Suppressor macrophage treated with lipopolysaccharide for 4 hours (primary cell): ENCODE measurements at regions not wholly inside any gene's neighbourhood (a gene's known extent, or its start where the extent isn't known, plus 50 kb on each side); places are given as distances from the start of the nearest gene placed in this dataset.

ENCODE experiments used
- DNase-seq: peaks from one replicate; pipeline ENCODE4 v3.0.0-alpha.2; 2020

GRCh38 chr1:87834151-87834550 is 505.5 kb downstream of the LMO4 start:
- DNase-seq = no peak

DNA sequence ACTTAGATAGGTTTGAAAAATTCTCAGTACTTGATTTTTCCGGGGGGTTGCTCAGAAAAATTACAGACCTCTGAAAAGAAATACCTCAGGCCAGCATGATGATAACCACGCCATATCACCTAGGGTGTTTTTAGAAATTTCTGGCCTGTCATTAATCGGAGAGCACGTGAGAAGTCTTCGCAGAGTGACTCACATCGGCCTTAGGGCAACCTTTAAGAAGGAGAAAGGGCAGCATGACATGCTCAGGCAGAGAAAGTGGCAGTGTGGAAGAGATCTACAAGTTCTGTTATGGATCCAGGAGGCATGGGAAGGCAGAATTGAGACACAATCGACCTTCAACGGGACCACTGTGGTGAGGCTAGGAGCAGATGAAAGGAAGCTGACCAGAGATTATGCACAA is 506.3 kb downstream of the LMO4 start:
- DNase-seq = no peak

GRCh38 chr1:87840767-87841166 is 512.1 kb downstream of the LMO4 start:
- DNase-seq = no peak

- no peak for DNase-seq
Measured at GRCh38 chr1:87841332-87841731, 512.7 kb downstream of the LMO4 start.

- DNase-seq = no peak
Measured at GRCh38 chr1:87842156-87842555, 513.5 kb downstream of the LMO4 start.

DNA sequence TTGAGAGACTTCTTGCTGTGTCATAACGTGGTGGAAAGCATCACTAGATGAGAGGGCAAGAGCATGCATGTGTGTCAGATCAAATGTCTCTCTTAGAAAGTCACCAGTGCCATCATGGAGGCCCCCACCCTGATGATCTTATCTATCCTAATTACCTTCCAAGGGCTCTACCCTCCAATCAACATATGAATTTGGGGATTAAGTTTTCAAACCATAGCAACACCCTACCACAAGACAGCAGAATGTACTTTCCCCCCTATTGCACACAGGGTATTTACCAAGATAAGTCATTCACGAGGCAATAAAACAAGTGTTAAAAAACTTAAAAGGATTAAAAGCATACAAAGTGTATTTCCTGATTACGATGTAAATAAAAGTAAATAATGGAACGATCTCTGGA is 515.6 kb downstream of the LMO4 start:
- no peak for DNase-seq

GRCh38 chr1:87851490-87851889 is 522.8 kb downstream of the LMO4 start:
- DNase-seq = no peak

DNA sequence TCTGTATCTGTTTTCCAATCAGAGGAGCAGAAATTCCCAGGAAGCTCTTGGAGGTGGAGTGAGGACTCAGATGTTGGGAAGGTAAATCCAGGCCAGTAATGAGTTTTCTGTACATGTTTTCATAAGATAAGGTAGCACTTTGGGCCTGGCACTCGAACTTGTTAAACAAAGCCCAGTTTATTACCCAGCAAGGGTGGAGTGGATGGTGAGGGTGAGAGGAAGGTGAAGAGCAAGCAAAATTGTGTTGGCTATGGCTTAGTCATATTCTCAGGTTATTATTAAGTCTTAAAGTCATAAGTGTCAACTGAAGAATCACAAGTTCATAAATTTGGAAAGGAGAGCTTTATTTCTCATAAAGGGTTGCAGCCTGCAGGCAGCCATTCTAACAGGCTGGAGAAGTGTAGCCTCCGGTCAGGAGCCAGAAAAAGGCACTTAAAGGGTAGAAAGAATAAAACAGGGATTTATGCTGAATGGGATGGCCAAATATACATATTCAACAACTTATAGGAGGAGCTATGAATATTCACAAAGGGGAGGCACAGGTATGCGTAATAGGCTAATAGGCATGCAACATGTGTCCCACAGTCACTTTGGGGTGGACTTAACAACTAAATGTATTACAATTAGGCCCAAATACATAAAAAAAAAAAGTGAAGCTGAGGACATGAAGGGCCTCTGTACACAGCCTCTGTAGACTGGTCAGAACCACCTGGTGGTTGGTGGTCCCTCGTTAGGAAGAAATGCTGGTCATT is 523.9 kb downstream of the LMO4 start:
- DNase-seq = no peak

DNA sequence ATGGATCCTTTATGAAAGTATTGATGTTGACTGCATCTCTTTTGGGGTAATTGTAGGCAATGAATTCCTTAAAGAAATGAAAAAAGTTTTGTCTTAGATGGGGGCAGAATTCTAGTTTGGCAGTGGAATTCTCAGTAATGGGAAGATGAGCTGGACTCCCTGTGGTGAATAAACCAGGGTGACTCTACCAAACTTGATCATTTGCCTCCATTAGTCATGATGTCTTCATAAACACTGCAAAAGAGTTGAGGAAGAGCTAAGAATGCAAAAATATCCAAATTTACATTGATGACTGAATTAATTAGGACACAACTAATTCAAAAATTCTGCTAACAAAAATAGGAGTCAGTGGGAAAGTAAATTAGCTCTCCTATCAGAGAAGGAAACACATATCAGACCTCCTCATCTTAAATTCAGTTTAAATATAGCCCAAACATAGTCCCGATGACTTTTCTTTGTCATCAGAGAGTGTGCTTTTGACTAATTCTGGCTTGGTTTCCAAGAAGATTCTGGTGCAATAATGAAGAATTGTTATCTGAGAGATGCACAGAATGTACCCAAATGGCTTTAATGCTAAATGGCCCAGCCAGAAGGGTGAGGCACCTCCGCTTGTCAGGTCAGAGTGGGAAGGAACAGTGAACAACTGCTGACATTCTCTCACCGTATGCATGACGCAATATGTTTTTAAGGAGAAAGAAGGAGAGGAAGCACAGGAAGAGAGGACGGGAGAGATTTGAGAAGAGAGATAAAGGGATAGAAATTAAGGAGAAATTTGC is 525.1 kb downstream of the LMO4 start:
- DNase-seq = peak; percentile 12

DNA sequence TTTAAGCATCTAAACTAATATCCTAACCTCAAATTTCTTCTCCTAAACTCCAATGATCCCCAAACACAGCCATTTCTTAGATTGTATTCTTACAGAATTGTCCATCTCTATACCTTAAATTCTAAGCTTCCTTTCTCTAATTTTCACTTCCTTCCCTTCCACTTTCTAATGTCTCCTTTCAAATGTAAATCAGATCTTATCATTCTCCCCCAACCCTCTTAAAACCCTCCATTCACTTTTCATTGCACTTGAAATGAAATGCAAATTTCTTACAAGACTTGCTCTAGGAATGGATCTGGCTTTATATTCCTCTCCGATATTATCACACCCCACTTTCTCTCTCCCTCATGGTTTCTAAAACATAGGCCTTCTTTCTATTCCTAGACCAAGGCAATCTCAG is 534.6 kb downstream of the LMO4 start:
- no peak for DNase-seq

DNA sequence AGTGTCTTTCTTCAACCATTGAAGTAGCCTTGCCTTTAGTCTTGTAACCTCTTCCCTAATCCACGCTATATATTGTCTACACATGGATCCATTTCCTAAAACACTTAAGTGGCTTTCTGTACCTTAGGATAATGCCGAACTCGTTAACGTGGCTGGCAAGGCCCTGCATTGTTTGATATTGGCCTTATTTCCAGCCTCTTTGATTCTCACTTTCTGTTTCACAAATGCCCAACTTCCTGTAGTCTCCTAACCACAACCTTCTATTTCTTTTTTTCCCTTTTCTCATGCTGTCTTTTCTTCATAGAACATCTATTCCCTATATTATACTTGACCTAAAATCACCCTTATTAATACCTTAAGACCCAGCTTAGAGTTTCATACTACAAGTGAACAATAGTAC is 536.0 kb downstream of the LMO4 start:
- peak; percentile 33 for DNase-seq

DNA sequence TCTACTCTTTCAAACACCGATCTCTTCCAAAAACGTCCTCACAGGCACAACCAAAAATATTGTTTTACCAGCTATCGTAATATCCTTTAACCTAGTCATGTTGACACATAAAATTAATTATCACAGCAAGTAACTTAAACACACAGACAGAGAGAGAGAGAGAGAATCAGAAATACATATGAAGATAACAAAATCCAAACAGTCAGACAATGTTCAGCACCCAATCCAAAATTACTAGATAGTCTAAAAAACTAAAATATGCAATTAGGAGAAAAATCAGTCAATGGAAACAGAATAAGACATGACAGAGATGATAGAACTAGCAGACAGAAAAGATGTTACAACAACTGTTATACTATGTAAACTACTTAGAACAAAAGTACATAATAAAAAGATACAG is 537.7 kb downstream of the LMO4 start:
- DNase-seq = no peak

DNA sequence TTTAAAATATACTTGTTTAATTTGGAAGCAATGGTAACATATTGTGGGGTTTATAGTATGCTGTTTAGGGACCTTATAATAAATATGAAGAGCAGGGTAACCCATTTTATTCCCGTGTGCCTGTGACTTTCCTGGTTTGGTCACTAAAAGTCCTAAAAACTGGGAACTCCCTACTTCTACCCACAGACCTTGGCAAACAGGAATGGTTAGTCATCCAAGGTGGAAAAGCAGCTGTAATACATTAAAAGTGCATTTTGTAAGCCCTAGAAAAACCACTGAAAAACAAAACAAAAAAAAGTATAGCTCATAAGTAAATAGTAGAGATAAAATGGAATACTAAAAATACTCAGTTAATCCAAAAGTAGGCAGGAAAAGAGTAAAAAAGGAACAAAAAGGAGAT is 538.9 kb downstream of the LMO4 start:
- DNase-seq = peak; percentile 9

- peak; percentile 89 for DNase-seq
Measured at GRCh38 chr1:87869567-87869966, 540.9 kb downstream of the LMO4 start.

DNA sequence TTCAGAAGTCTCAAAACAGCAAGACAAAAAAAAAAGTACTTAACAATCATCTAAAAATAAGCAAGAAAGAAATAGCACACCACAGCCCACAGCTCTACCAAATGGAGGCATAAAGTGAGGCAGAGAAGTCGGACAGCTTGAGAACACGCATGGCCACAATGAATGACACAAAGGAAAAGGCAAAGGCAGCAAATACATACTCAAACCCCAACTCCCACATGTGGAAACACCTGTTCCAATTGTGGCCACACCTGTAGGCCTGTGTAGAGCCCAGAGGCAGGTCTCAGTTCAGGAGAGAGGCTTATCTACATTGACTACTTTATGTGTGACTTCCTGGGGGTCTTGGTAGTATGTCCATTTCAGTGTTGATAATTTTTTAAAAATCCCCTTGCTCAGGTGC is 543.5 kb downstream of the LMO4 start:
- DNase-seq = no peak

GRCh38 chr1:87872692-87873091 is 544.0 kb downstream of the LMO4 start:
- no peak for DNase-seq

DNA sequence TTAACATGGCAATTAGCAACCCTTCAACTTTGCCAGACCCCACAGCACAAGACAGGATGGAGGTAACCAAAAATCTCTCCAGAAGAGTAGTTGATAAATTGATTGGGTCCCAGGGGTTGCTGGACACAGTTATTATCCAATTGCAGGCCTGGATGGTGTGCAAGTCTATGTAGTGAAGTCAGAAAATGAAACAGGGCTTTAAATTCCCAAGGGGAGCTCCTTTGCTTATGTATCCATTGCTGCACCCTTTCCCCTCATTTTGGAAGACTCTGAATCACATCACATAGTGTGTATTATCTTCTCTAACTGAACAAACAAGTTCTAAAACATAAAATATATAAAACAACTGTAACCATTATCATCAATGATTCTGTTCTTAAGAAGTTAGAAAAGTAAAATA is 550.2 kb downstream of the LMO4 start:
- DNase-seq = no peak

DNA sequence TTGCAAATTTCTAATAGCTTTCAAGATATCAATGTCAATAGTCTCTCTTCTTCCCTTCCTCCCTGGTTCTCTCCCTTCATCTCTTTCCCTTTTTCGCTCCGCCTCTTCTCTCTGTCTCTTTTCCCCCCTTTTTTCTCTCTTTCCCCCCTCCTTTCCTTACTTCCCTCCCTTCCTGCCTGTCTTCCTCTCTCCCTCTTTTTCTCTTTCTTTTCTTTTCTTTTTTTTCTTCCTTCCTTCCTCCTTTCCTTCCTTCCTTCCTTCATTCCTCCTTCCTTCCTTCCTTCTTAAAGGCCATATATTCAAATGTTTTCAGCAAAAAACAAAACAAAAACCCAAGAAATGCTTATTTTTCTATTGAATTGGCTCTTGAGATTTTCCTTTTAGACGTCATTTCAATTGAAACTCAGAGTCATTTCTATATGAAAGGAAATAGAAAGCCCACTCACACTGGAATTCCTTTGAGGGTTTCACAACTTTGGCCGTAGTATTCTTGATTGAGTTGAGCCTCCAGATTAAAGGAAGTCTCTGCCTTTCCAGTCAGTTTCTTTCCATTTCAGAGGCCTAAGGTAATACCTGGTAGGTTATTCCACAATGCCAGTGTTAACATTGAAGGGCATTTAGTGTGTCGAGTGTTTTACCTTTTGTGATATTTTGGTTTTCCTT is 551.5 kb downstream of the LMO4 start:
- no peak for DNase-seq

- DNase-seq = no peak
Measured at GRCh38 chr1:87880764-87881163, 552.1 kb downstream of the LMO4 start.

GRCh38 chr1:87883906-87884305 is 555.2 kb downstream of the LMO4 start:
- DNase-seq = no peak

- DNase-seq = no peak
Measured at GRCh38 chr1:87884581-87884980, 555.9 kb downstream of the LMO4 start.

- no peak for DNase-seq
Measured at GRCh38 chr1:87885278-87886025, 556.8 kb downstream of the LMO4 start.

DNA sequence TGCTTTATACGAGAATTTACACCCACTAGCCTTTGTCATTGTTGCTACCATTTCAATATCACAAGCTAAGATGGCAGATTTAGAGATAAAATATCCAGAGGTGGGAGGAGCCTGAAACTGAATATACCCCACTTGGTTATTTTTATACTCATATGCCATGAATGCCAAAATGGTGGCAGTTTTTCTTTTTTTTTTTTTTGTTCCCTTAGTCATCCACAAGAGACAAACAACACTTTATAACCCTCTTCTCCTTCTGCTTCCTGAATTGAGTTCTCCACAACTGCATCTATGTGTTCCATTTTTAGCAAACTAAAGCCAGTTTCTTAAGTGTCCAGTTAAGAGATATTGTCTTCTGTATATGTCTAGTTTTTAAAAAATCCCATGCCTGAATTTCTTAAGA is 558.4 kb downstream of the LMO4 start:
- no peak for DNase-seq
